ENCODE measurements at regions not wholly inside any gene's neighbourhood (a gene's known extent, or its start where the extent isn't known, plus 50 kb on each side); places are given as distances from the start of the nearest gene placed in this dataset.
"Not testable (repeated sequence)": the region's sequence is repeated elsewhere in the genome, so short reads cannot be mapped to it uniquely, and the experiment has no call there.

DNA sequence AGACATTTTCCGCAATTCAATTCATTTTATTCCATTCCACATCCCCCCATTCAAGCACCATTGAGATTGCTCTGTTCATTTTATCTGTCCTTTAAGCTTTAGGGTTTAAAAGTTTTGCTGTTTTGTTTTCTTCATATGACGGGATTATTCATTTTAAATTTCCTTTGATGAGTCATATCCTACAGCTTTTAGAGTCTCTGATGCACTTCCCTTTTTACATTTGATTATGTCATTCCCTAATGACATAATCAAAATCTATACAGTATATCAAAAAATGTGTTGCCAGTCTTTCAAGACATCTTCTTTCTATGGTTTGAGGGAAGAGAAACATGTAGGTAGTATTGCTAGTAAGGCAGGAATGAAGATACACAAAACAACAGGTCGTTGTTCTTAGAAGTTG lies 456.3 kb downstream of the PDGFC start:
- Histone ChIP-seq H3K9me2 (replicated peaks; ENCODE audit: insufficient read depth, low read length) (0 out of 2 replicates have a peak, but pooled peaks cover 3% of the 10 kb centered on the region), H4K20me1 (ENCODE audit: low read depth, low read length) (no peaks in the 10 kb centered on the region), H3K9me3 (ENCODE audit: insufficient read depth, low read length) (no peaks in the 10 kb centered on the region), H3K4me3 (ENCODE audit: insufficient read depth, low read length, poor library complexity, severe bottlenecking) (no peak overlapping the region), H3K36me3 (ENCODE audit: low read length) (no peaks in the 10 kb centered on the region), H3K27me3 (ENCODE audit: low read length) (no peaks in the 10 kb centered on the region), H3K9ac (ENCODE audit: low read length) (no peak overlapping the region), H3F3A (ENCODE audit: insufficient read depth) (no peaks in the 10 kb centered on the region), H3K4me2 (ENCODE audit: low read depth, low read length, poor library complexity, severe bottlenecking) (no peak overlapping the region), H3K79me2 (ENCODE audit: insufficient read depth, low read length) (no peaks in the 10 kb centered on the region), H2AFZ (ENCODE audit: low read depth, low read length, severe bottlenecking) (no peak overlapping the region), H3K27ac (ENCODE audit: low read depth, low read length) (no peak overlapping the region)
- TF ChIP-seq, protein P1, sequence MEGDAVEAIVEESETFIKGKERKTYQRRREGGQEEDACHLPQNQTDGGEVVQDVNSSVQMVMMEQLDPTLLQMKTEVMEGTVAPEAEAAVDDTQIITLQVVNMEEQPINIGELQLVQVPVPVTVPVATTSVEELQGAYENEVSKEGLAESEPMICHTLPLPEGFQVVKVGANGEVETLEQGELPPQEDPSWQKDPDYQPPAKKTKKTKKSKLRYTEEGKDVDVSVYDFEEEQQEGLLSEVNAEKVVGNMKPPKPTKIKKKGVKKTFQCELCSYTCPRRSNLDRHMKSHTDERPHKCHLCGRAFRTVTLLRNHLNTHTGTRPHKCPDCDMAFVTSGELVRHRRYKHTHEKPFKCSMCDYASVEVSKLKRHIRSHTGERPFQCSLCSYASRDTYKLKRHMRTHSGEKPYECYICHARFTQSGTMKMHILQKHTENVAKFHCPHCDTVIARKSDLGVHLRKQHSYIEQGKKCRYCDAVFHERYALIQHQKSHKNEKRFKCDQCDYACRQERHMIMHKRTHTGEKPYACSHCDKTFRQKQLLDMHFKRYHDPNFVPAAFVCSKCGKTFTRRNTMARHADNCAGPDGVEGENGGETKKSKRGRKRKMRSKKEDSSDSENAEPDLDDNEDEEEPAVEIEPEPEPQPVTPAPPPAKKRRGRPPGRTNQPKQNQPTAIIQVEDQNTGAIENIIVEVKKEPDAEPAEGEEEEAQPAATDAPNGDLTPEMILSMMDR (IDR thresholded peaks at IDR 0.05; ENCODE audit: insufficient read depth, low read length, poor library complexity, severe bottlenecking) = no peak
- no peak for TF ChIP-seq EZH2phosphoT487 (conservative IDR thresholded peaks at IDR 0.05; ENCODE audit: low read length)

DNA sequence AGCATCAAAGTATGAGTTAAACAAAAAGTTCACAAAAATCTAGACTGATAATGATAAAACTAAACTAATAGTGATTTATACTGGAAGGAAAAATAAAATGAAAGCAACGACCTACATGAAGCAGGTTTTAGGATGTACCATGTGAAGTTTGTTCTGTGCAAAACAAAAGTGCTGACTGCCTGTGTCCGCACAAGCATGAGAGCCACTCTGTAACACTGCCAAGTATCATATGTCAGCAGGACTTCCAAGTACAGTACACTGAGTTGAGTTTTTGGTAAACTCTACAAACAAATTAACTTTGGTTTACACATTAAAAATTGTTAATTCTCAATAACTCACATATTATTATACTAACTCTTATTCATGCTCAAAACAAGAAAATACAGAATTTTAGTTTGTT lies 459.0 kb downstream of the PDGFC start:
- H3K4me2 ChIP-seq (ENCODE audit: low read depth, low read length, poor library complexity, severe bottlenecking) = no peak overlapping the region
- H3K79me2 ChIP-seq (ENCODE audit: insufficient read depth, low read length) = no peaks in the 10 kb centered on the region
- H3K9ac ChIP-seq (ENCODE audit: low read length) = no peak overlapping the region
- H3F3A ChIP-seq (ENCODE audit: insufficient read depth) = no peaks in the 10 kb centered on the region
- no peaks in the 10 kb centered on the region for H4K20me1 ChIP-seq (ENCODE audit: low read depth, low read length)
- no peak for TF ChIP-seq EZH2phosphoT487 (conservative IDR thresholded peaks at IDR 0.05; ENCODE audit: low read length)
- TF ChIP-seq, protein P1 (IDR thresholded peaks at IDR 0.05; ENCODE audit: insufficient read depth, low read length, poor library complexity, severe bottlenecking) = no peak
- no peaks in the 10 kb centered on the region for H3K9me2 ChIP-seq (replicated peaks; ENCODE audit: insufficient read depth, low read length)
- no peaks in the 10 kb centered on the region for H3K27me3 ChIP-seq (ENCODE audit: low read length)
- H3K4me3 ChIP-seq (ENCODE audit: insufficient read depth, low read length, poor library complexity, severe bottlenecking) = no peak overlapping the region
- H3K27ac ChIP-seq (ENCODE audit: low read depth, low read length) = no peak overlapping the region
- no peaks in the 10 kb centered on the region for H3K36me3 ChIP-seq (ENCODE audit: low read length)
- no peaks in the 10 kb centered on the region for H3K9me3 ChIP-seq (ENCODE audit: insufficient read depth, low read length)
- H2AFZ ChIP-seq (ENCODE audit: low read depth, low read length, severe bottlenecking) = no peak overlapping the region

DNA sequence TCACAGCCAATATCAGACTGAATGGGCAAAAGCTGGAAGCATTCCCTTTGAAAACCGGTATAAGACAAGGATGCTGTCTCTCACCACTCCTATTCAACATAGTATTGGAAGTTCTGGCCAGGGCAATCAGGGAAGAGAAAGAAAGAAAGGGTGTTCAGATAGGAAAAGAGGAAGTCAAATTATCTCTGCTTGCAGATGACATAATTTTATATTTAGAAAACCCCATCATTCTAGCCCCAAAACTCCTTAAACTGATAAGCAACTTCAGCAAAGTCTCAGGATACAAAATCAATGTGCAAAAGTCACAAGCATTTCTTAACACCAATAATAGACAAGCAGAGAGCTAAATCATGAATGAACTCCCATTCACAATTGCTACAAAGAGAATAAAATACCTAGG lies 461.7 kb downstream of the PDGFC start:
- not testable (repeated sequence) for H4K20me1 ChIP-seq (ENCODE audit: low read depth, low read length); H3K27ac ChIP-seq (ENCODE audit: low read depth, low read length); H3K9me3 ChIP-seq (ENCODE audit: insufficient read depth, low read length); H2AFZ ChIP-seq (ENCODE audit: low read depth, low read length, severe bottlenecking); H3K36me3 ChIP-seq (ENCODE audit: low read length); H3K27me3 ChIP-seq (ENCODE audit: low read length); H3F3A ChIP-seq (ENCODE audit: insufficient read depth); H3K4me3 ChIP-seq (ENCODE audit: insufficient read depth, low read length, poor library complexity, severe bottlenecking); H3K4me2 ChIP-seq (ENCODE audit: low read depth, low read length, poor library complexity, severe bottlenecking); H3K9ac ChIP-seq (ENCODE audit: low read length); H3K79me2 ChIP-seq (ENCODE audit: insufficient read depth, low read length); H3K9me2 ChIP-seq (replicated peaks; ENCODE audit: insufficient read depth, low read length)

DNA sequence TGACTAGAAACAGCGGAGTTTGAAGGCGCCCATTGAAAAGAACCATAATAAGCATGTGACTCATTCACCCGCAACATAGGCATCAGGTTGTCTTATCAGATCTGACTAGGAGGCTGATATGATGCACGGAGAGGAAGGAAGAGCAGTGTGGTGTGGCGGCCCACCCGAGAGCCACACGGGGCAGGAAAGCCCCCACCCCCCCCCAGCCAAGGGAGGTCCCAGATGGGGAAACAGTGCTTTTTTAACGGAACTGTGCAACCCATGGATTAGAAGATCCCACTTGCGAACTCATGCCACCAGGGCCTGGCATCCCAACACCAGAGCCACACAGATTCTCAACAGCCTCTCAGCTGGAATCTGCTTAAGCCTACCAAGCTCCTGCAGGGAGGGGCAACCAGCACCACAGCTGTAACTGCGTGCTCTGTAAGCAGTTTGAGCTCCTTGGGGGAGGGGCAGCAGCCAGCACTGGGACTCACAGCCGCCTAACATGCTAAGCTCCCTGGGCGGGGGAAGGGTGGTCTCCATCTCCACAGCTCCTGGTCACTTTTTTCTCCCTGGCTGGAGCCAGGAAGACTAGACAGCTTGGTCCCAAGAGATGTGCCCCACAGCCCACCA lies 466.2 kb downstream of the PDGFC start:
- H3K36me3 ChIP-seq (ENCODE audit: low read length) = no peaks in the 10 kb centered on the region
- H2AFZ ChIP-seq (ENCODE audit: low read depth, low read length, severe bottlenecking) = no peak overlapping the region
- H3K4me2 ChIP-seq (ENCODE audit: low read depth, low read length, poor library complexity, severe bottlenecking) = no peak overlapping the region
- no peaks in the 10 kb centered on the region for H3K27me3 ChIP-seq (ENCODE audit: low read length)
- H4K20me1 ChIP-seq (ENCODE audit: low read depth, low read length) = no peaks in the 10 kb centered on the region
- H3K9me2 ChIP-seq (replicated peaks; ENCODE audit: insufficient read depth, low read length) = no peaks in the 10 kb centered on the region
- TF ChIP-seq EZH2phosphoT487 (conservative IDR thresholded peaks at IDR 0.05; ENCODE audit: low read length) = no peak
- TF ChIP-seq, protein P1 (IDR thresholded peaks at IDR 0.05; ENCODE audit: insufficient read depth, low read length, poor library complexity, severe bottlenecking) = no peak
- no peaks in the 10 kb centered on the region for H3F3A ChIP-seq (ENCODE audit: insufficient read depth)
- no peak overlapping the region for H3K9ac ChIP-seq (ENCODE audit: low read length)
- no peak overlapping the region for H3K27ac ChIP-seq (ENCODE audit: low read depth, low read length)
- no peaks in the 10 kb centered on the region for H3K9me3 ChIP-seq (ENCODE audit: insufficient read depth, low read length)
- H3K4me3 ChIP-seq (ENCODE audit: insufficient read depth, low read length, poor library complexity, severe bottlenecking) = no peak overlapping the region
- no peaks in the 10 kb centered on the region for H3K79me2 ChIP-seq (ENCODE audit: insufficient read depth, low read length)
